Memory B cell (primary cell): ENCODE measurements at regions not wholly inside any gene's neighbourhood (a gene's known extent, or its start where the extent isn't known, plus 50 kb on each side); places are given as distances from the start of the nearest gene placed in this dataset.

ENCODE experiments used
- ATAC-seq: fragments of 150-1000 bp; cut with Tn5 transposase; 2 replicates; pipeline ENCODE4 v1.10.0; 2021; ENCODE audit warnings: low read depth, mild to moderate bottlenecking, moderate library complexity
- DNase-seq, 2 donors: peaks; one replicate each; pipeline ENCODE4 v3.0.0; 2022; ENCODE audit warnings: low spot score in 2 of 2
- H3K27ac Mint-ChIP-seq: one replicate; pipeline ENCODE4 v1.8.0; 2022; ENCODE audit warnings: mild to moderate bottlenecking, moderate library complexity, mixed read lengths
- H3K27me3 Mint-ChIP-seq: one replicate; pipeline ENCODE4 v1.8.0; 2022; ENCODE audit warnings: mixed read lengths
- H3K36me3 Mint-ChIP-seq: one replicate; pipeline ENCODE4 v1.8.0; 2022; ENCODE audit warnings: mild to moderate bottlenecking, mixed read lengths
- H3K4me1 Mint-ChIP-seq: one replicate; pipeline ENCODE4 v1.8.0; 2022; ENCODE audit warnings: mixed read lengths
- H3K4me3 Mint-ChIP-seq: one replicate; pipeline ENCODE4 v1.8.0; 2022; ENCODE audit warnings: mild to moderate bottlenecking, moderate library complexity, mixed read lengths
- H3K9me3 Mint-ChIP-seq: one replicate; pipeline ENCODE4 v1.8.0; 2022; ENCODE audit warnings: mixed read lengths

DNA sequence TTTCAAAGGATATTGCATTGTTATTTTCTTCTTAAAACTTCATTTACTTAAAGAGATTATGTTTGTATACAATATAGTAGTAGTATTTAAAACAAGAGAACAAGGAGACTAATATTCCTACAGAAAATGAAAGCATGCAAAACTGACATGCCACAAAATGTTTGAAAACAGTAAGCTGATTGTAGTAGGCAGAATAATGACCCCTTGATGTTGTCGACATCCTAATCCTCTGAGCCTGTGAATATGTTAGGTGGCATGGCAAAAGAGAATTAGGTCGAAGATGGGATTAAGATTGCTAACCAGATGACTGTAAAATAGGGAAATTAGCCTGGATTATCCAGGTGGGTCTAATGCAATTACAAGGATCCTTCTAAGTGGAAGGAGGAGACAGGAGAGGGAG is 522.2 kb upstream of the NR3C2 start:
- ATAC-seq = no peak
- H3K27ac Mint-ChIP-seq = no peak overlapping the region
- no peak for DNase-seq
- H3K4me3 Mint-ChIP-seq = no peak overlapping the region
- H3K36me3 Mint-ChIP-seq = no peaks in the 10 kb centered on the region
- H3K4me1 Mint-ChIP-seq = no peaks in the 10 kb centered on the region
- H3K27me3 Mint-ChIP-seq = no peaks in the 10 kb centered on the region
- peaks cover 1% of the 10 kb centered on the region for H3K9me3 Mint-ChIP-seq

DNA sequence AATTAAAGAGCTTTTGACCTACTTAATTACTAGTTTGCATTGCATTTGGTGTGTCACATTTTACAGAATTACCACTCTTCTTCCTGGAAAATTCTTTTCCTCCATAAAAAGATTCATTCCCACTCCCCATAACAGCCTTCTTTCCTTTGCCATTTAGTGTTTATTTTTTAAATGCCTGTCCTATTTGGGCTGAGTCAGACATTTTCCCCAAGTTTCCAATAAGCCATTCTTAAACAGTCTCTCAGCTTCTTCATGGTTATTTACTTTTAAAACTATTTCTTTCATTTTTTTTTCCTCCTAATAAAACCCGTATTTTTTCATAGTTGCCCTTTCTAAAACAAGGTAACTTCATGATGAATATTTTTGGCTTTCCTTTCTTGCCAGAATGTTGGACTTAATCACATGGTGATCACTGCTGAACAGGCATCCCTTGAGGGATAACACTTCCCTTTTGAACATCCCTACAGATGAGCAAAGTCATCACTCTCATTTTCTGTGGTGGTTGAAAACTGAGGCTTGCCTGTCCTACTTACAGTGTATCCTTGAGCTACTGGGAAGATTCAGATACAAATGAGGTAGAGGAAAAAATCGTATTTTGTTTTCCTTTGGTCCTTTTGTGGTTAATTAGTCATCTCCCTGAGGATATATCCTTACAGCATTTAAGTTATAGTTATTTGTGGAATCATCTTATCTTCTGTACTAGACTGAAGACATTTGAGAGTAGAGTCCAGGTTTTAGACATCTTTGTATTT is 520.5 kb upstream of the NR3C2 start:
- no peak overlapping the region for H3K27ac Mint-ChIP-seq
- H3K9me3 Mint-ChIP-seq = peaks cover 1% of the 10 kb centered on the region
- no peak for DNase-seq
- no peak overlapping the region for H3K4me3 Mint-ChIP-seq
- H3K4me1 Mint-ChIP-seq = no peaks in the 10 kb centered on the region
- no peaks in the 10 kb centered on the region for H3K27me3 Mint-ChIP-seq
- no peak for ATAC-seq
- no peaks in the 10 kb centered on the region for H3K36me3 Mint-ChIP-seq

DNA sequence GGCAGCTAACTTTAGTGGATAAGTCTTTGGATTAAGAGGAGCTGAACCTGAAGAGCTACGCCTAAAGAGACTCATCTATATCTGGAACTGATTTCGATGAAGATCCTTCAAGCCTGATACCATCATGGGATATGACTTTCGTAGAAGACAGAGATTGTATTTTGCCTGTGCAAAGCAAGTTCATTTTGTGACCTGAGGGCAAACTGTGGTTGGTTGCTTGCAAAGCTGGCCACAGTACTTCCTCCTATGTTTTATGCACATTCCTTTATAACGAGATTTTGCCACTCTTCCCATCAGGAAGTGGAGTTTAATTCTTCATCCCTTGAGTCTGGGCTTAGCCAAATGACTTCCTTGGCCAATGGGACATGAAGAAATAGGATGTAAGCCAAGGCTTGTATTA is 519.3 kb upstream of the NR3C2 start:
- Mint-ChIP-seq H3K9me3 (peaks cover 1% of the 10 kb centered on the region), H3K4me3 (no peak overlapping the region), H3K4me1 (no peaks in the 10 kb centered on the region), H3K27ac (no peak overlapping the region), H3K36me3 (no peaks in the 10 kb centered on the region), H3K27me3 (no peaks in the 10 kb centered on the region)
- DNase-seq (no peak), ATAC-seq (no peak)

DNA sequence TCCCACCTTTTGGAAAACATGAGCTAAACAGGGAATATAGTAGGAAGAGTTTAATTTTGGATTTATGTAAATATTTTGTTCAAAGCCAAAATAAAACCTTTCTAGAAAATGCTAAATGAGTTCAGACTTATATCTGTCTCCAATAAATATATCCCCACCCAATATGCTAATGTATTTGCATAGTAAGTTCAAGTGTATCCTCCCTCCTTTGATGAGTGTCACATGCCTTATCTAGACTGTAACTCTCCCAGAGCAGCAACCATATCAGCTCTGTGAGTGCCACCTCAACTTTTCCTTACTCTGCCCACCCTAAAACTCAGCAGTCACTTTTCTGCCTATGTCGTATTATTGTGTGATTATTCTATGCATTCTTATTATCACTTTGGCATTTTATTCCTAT is 516.1 kb upstream of the NR3C2 start:
- Mint-ChIP-seq H3K27ac (no peak overlapping the region), H3K36me3 (no peaks in the 10 kb centered on the region), H3K27me3 (no peaks in the 10 kb centered on the region), H3K4me3 (no peak overlapping the region), H3K4me1 (no peaks in the 10 kb centered on the region), H3K9me3 (no peaks in the 10 kb centered on the region)
- DNase-seq (no peak), ATAC-seq (no peak)

DNA sequence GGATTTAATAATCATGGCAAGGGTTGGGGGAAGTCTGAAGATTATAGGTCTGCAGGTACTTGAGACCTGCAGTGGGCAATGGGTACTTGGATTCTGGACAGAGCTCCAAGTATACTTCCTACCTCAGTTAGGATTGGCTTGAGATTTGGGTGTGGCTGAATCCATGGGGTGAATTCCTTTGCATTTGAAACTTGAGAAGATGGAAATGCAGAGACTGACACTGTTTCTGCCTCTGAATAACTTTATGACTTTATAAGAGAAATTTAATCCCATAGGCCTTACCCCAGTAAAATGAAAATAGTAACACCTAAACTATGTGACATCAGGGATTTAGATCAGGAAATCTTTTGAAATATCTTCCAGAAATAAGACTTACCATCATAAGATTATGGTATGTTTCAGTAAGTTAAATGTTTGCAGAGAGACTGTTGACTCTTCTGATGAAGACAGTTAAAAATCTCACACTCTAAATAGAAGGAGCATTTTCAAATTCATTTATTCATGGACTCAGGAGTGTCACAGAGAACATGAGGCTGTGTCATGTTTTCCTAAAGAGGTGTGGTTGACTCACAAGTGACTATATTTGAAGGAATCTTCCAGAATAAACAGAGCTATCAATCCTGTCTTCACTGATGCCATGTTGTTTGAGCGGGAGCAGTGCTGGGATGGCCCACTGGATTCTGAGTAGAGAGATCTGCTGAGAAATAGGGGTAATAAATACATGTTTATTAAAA is 513.5 kb upstream of the NR3C2 start:
- DNase-seq = no peak
- H3K4me3 Mint-ChIP-seq = no peak overlapping the region

DNA sequence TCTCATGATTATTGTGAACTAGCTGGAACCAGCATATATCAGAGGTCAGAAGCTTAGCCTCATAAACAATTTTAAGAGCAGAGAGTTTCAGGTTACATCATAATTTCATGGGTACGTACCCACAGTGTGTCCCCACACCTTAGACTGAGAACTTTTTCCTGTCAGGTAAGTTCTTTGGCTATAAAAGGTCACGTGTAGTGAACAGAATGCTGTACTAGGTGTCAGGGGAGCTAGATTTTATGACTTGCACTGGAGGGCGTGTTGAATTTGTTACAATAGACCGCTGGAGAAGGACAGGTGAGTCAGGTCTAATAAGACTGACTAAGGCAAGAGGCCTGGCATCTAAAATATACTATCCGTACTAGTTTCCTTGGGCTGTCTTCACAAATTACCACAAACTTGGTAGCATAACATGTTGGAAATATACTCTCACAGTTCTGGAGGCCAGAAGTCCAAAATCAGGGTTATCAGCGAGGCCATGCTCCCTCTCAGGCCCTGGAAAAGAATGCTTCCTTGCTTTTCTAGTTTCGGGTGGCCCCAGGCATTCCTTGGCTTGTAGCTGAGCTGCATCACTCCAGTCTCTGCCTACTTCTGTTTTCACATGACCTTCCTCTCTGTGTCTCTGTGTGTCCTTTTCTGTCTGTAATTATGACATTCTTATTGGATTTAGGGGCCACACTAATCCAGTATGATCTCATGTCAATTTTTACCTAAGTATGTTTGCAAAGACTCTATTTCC is 512.0 kb upstream of the NR3C2 start:
- DNase-seq = no peak
- Mint-ChIP-seq H3K4me1 (no peaks in the 10 kb centered on the region), H3K27ac (no peak overlapping the region), H3K4me3 (no peak overlapping the region), H3K36me3 (no peaks in the 10 kb centered on the region), H3K9me3 (no peaks in the 10 kb centered on the region), H3K27me3 (no peaks in the 10 kb centered on the region)
- ATAC-seq = no peak

More for the DNA sequence above, 513.5 kb upstream of the NR3C2 start:
- H3K27me3 Mint-ChIP-seq = no peaks in the 10 kb centered on the region
- no peak overlapping the region for H3K27ac Mint-ChIP-seq
- no peaks in the 10 kb centered on the region for H3K36me3 Mint-ChIP-seq
- ATAC-seq = no peak
- H3K4me1 Mint-ChIP-seq = no peaks in the 10 kb centered on the region
- H3K9me3 Mint-ChIP-seq = no peaks in the 10 kb centered on the region

DNA sequence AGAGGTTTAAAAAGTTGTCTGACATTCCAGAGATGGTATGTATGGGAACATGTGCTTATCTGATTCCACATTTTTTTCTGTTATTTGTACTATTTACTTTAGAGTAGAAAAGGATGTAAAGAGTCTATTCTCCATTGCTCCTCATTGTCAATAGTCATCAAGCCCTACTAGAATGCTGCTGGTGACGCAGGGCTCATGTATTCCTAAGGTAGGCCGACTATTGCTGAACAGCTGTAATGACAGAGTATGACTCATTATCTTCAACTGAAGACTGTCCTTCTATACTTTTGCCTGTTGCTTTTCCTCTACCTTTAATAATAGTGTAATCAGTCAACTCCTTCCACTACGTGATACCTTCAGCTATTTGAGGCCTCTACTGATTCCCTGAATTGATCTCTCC is 509.1 kb upstream of the NR3C2 start:
- Mint-ChIP-seq H3K27ac (no peak overlapping the region), H3K36me3 (no peaks in the 10 kb centered on the region), H3K4me1 (no peaks in the 10 kb centered on the region), H3K27me3 (no peaks in the 10 kb centered on the region), H3K9me3 (peaks cover 1% of the 10 kb centered on the region), H3K4me3 (no peak overlapping the region)
- DNase-seq = no peak
- ATAC-seq = no peak

DNA sequence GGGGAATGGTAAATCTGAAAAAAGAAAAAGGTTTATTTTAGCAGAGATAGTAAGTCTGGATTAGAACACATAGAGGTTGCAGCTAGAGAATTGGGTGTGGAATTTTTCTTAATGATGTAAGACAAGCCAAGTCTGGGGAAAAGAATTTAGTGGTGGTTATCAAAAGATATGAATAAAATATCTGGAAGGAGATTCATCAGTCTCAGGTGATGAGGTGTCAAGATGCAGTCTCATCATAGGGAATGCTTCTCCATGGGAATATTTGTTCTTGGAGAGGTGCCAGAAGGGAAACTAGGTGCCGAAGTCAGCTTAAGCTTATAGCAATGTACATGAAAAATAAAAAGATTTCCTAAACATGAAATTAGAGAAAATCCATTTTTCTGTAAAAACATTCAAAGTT is 504.1 kb upstream of the NR3C2 start:
- no peaks in the 10 kb centered on the region for H3K27me3 Mint-ChIP-seq
- DNase-seq (no peak), ATAC-seq (no peak)
- H3K36me3 Mint-ChIP-seq = no peaks in the 10 kb centered on the region
- H3K4me1 Mint-ChIP-seq = no peaks in the 10 kb centered on the region
- no peak overlapping the region for H3K27ac Mint-ChIP-seq
- H3K4me3 Mint-ChIP-seq = no peak overlapping the region
- peaks cover 1% of the 10 kb centered on the region for H3K9me3 Mint-ChIP-seq

DNA sequence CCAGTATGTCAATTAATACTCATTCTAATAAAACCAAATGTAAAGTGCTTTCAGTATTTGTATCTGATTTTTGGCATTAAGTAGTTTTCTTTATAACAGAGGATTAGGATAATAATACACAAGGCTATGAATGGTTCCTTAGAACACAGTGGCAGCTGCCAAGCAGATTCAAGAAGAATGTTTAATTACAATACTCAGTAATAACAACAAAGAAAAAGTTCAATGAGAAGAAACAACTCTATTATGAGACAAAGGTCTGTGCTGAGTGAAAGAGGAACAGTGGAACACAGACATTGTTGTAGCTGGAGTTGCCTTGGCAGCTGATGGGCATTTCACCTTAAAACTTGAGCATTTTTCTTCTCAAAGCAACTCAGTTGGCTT is 502.6 kb upstream of the NR3C2 start:
- DNase-seq (no peak), ATAC-seq (no peak)
- H3K4me1 Mint-ChIP-seq = no peaks in the 10 kb centered on the region

DNA sequence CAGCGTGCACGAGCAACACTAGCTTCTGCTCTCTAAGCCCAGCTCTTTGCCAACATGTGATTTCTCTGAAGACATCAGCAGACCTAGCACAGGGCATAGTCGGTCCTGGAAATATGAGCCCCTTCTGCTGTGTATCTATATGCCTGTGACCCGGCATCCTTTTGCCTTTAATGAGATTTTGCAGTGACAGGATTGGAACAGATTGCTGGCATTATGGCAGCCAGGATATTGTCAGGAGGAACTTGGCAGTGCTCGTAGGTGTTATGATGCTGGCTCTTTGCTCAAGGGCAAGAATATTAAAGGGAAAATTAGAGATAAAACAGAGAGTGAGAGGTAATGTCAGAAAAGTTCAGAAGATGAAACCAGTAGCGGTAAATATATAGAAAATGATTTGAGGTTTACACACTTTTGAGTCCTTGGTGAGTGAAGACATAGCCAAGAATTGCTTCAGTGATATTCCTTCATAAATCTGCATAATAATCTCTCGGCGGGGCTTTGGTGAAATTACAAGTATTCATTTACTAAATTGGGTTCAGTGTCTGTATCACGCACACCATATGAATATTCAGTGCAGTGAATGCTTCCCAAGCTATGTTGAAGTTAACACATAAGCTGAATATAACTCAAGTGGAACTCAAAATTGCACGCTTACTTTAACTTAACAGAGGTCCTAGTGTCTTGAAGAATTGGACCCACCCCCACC is 502.1 kb upstream of the NR3C2 start:
- ATAC-seq (no peak), DNase-seq (no peak)
- H3K27me3 Mint-ChIP-seq = peaks cover 3% of the 10 kb centered on the region
- no peak overlapping the region for H3K4me3 Mint-ChIP-seq
- H3K27ac Mint-ChIP-seq = no peak overlapping the region
- no peaks in the 10 kb centered on the region for H3K36me3 Mint-ChIP-seq
- no peaks in the 10 kb centered on the region for H3K4me1 Mint-ChIP-seq
- peaks cover 1% of the 10 kb centered on the region for H3K9me3 Mint-ChIP-seq

More for the DNA sequence above, 502.6 kb upstream of the NR3C2 start:
- no peak overlapping the region for H3K27ac Mint-ChIP-seq
- peaks cover 1% of the 10 kb centered on the region for H3K9me3 Mint-ChIP-seq
- H3K4me3 Mint-ChIP-seq = no peak overlapping the region
- no peaks in the 10 kb centered on the region for H3K36me3 Mint-ChIP-seq
- H3K27me3 Mint-ChIP-seq = no peaks in the 10 kb centered on the region

DNA sequence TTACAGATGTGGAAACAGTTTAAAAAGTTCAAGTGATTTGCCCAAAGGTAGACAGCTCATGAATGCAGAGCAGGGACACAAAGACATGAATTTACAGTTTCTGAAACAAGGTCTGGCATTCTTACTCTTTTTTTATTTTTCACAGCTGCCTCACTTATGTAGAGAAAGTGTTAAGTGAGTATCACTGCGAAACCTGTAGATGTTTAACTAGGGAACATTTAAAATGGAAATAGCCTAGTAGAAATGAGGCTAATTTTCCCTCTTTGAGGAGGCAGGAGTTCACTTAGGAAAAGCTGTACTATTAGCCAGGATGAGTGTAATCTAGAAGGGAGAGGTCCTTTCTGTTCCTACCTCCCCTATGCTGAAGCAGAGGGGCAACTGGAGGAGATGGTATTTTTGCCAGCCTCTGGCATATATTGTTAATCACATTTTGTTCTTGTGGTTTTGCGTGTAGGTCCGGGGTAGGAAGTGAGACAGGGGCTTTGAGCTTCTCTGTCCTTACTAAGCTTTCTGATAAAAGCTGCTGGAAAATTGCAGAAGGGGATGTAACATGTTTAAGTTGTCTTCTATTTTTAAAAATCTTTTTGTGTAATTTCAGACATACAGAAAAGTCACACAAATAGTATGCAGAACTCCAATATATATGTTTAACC is 492.8 kb upstream of the NR3C2 start:
- H3K27ac Mint-ChIP-seq = no peak overlapping the region

DNA sequence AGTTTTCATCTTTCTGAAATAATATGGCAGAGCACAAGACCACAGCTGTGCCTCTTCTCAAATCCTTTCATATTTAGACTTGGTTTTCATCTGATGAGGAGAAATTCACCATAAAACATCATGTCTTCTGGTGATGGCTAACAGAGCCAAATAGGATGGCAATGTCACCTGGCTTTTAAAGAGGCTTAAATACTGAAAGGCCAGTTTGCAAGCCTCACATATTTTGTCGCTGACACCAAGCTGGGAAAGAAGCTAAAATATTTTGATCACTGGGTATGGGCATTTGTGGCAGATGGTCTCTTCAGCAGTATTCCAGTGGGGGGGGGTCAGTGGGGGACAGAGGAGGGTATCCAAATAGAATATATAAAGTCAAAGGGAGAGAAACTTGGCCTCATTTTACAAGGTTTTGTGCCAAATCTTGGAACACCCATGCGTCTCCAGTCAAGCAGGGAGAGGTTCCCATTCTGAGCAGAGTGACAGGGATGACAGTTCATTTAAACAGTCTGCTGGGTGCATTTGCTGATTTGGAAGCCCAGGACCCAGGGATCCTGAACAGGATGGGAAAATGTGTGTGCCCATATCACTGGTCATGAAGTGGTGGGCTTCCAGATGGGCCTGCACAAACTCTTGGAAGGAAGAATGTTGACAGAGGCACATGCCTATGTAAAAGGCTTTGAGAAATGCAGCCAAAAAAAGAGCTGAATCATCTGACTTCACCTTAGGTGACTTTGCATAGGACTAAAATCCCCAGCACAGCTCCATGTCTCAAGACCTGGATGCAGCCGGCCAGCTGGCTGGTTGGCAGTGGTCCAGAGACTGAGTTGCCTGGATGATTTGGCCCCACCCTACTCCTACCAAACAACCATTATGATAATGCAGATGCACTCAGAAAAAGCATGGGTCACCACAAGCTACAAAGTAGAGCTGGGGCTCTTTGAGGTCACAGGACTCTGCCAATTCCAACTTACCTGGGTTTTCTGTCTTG is 484.4 kb upstream of the NR3C2 start:
- DNase-seq (no peak), ATAC-seq (no peak)
- H3K27me3 Mint-ChIP-seq = no peaks in the 10 kb centered on the region
- H3K9me3 Mint-ChIP-seq = peaks cover 12% of the 10 kb centered on the region
- no peak overlapping the region for H3K4me3 Mint-ChIP-seq
- H3K27ac Mint-ChIP-seq = no peak overlapping the region
- no peaks in the 10 kb centered on the region for H3K4me1 Mint-ChIP-seq
- peaks cover 3% of the 10 kb centered on the region for H3K36me3 Mint-ChIP-seq

More for the DNA sequence above, 492.8 kb upstream of the NR3C2 start:
- no peak overlapping the region for H3K4me3 Mint-ChIP-seq
- ATAC-seq (no peak), DNase-seq (no peak)
- peaks cover 17% of the 10 kb centered on the region for H3K9me3 Mint-ChIP-seq
- H3K4me1 Mint-ChIP-seq = no peaks in the 10 kb centered on the region
- peaks cover 1% of the 10 kb centered on the region for H3K36me3 Mint-ChIP-seq
- peaks cover 4% of the 10 kb centered on the region for H3K27me3 Mint-ChIP-seq

DNA sequence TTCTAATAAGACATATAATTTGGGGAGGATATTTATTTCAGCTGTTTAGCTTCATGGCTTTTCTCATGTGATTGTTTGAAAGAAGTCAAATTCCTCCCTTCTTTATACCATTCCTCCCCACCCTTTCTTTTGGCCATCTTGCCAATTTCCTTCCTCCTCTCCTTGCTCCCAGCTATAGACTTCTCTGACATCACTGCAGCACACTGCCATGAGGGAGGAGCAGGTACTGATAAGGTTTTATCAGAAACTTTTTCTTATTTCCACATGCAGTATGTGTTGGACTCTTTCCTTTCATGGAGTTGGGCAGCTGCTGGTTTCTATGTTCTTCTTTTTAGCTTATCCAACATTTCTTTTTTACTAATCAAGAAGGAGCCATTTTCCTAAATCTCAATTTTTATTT is 481.7 kb upstream of the NR3C2 start:
- Mint-ChIP-seq H3K27me3 (no peaks in the 10 kb centered on the region), H3K36me3 (peaks cover 2% of the 10 kb centered on the region), H3K4me1 (no peaks in the 10 kb centered on the region), H3K4me3 (no peak overlapping the region), H3K27ac (no peak overlapping the region), H3K9me3 (peaks cover 2% of the 10 kb centered on the region)
- no peak for ATAC-seq
- DNase-seq = no peak
